GOT3 (cell line): ENCODE measurements at regions not wholly inside any gene's neighbourhood (a gene's known extent, or its start where the extent isn't known, plus 50 kb on each side); places are given as distances from the start of the nearest gene placed in this dataset.

Experiments
- DNase-seq: peaks from one replicate; lab custom pipeline; 2025; ENCODE audit warnings: mixed read lengths; lab: John Stamatoyannopoulos, UW

GRCh38 chr5:88487066-88487465 lies 218.4 kb upstream of the TMEM161B start:
- DNase-seq: no peak

DNA sequence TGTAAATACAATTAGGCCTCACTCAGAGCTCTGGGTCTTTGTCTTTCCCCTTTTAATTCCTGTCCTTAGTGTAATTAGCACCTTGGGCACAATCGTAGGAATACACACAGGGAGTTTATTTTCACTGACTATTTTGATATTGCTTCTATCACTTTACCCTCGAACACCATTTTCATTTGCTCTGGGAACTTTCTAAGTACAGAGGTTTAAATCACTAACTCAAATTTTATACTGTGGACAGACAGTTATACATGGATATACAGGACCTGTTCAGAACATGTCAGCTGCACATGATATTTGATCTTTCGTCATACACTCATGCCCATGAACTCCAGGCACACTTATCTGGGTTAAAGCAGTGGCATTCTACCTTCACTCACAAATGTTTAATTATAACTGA lies 217.8 kb upstream of the TMEM161B start:
- no peak for DNase-seq

- no peak for DNase-seq
Observed at GRCh38 chr5:88485531-88485930, 216.9 kb upstream of the TMEM161B start.

DNA sequence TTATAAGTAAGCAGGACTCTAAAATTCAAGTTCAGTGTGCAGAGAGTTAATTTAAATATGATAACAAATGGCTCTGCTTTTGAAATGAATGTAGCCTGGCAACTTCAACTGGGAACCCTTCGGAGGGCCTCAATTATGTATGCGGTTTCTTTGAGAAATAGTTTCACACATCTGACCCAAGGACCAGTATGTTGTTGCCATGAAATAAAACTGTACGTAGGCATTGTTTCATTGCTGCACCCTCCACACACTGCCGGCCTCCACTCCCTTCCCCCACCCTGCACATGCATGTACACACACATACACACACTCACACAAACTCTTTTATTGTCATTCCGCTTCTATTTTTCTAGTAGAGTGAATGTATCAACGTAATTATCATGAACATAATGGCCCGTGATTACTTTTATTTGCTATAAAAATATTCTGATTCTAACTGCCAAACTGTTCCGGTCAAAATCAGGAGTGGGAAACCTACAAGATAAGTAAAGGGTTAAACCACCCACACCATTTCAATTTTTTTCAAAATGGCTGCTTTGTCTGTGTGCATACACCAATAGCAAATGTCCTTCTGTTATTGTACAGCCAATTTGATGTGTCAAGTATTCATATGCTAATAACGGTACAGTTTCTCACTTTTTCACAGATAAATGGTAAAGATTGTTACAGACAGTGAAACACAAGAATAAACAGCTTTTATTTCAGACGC lies 215.5 kb upstream of the TMEM161B start:
- DNase-seq: no peak

DNA sequence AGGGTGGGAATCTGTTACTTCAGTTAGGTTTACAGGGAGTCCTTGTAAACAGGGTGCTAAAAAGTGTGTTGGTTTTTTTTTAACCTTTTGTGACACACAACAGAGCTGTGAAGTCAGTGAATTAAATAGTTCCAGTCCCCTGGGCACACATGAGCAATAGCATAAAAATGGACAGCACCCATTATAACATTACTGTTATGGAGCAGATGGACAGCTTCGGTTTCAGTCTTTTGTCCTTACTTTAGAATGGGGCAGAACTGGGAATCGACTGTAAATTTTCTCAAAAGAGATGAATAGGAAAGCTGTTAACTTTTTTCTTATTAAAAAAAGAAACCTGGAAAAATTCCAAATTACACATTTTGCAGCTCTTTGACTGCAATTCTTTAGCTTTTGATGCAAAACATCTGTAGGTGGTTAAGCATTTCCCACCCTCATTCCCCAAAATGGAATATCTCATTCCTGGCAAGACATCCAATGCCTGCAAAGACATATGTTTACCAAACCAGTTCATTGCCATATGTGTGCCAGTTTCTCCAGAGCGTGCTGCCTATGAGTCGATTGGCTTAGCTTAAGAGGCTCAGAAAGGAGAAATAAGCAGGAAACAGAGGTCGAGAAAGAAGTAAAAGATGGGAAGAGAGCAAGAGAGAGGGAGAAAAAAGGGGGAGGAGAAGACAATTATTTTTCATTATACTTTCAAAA lies 212.3 kb upstream of the TMEM161B start:
- DNase-seq: no peak

GRCh38 chr5:88480245-88480644 lies 211.6 kb upstream of the TMEM161B start:
- DNase-seq: no peak

DNA sequence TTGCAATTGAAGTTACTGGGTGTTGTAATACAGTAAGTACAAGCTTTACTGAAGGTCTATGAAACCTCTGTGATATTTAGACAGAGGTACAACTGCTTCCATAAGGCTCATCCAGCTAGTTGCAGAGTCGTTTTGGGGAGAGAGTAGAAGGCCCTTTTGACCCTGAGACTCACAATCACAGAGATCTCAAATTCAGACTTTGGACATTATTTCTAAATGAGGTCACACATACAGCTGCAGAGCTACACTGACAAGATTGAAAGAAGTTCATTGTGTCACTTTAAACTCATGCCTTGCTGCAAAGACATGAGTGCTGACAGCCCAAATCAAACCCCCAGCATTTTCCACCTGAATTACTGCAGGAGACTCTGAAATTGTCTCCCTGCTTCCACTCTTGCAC lies 205.9 kb upstream of the TMEM161B start:
- no peak for DNase-seq

GRCh38 chr5:88470745-88471144 lies 202.1 kb upstream of the TMEM161B start:
- DNase-seq: no peak

DNA sequence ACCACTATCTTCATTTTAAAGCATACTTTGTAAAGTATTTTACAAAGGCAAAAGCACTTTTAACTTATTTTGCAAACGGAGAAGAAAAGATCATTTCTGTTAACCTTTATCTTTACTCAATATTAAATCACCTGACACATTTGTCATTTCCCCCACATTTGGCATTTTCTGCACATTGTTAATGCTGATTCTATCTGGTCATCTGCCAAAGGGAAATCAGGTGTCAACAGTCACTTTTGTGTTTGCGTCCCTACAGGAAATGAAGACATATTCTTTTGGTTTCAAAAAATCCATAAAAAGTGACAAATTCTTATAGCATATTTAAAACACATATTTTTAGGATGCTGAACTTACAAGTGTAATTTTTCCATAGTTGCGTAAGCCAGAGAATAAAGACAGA lies 191.3 kb upstream of the TMEM161B start:
- no peak for DNase-seq

DNA sequence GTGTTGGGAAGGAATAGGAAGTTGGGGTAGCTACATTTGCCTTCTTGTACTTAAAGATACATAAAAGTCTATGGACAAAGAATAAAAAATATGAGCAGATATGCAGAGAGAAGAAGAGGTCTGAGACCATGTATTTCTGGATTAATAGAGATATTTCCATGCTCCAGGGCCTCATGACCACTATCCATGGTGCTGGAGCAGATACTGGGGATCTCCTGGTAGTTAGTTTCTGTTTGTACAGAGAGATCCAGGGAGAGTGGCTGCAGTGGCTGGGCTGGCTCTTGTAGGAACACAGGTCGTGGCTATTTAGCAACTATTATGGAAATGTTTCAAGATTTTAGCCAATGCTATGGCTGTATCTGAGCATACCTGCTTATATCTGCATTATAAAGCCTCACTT lies 184.2 kb upstream of the TMEM161B start:
- DNase-seq: no peak

DNA sequence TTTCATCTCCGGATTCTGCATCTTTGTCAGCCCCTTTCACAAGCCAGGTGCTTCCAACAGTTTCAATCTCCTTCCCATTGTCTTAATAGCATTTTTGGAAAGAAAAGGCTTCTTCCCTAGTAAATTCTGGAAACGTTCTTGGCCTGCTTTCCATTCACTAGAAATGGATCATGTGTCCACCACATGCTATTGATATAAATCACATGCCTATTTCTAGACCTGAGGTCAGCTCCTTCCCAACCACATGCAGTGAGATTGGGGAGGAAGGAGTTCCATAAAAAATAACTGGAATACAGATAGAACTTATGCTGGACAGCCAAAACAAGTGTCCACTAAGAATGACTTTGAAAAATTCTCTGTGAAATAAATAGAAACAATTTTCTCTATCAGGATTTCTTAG lies 181.6 kb upstream of the TMEM161B start:
- DNase-seq: no peak

DNA sequence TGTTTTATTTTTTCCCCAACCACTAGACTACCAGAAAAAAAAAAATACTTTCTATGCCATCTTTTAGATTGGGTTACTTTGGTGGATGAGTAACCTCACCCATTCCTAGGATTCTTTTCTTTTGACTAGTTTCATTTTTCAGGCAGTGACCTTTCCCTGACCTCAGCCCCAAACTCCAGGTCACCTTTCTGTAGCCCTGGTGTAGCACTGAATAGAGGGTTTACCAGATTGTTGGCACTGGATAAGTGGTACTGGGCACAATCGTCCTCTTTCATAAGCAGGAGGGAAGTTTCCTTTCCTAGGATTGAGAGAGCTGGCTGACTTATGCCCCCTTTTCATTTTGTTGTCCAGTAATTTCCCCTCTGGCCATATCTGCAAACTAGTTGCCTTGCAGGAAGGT lies 169.4 kb upstream of the TMEM161B start:
- no peak for DNase-seq

GRCh38 chr5:88436290-88436689 lies 167.6 kb upstream of the TMEM161B start:
- DNase-seq: no peak

DNA sequence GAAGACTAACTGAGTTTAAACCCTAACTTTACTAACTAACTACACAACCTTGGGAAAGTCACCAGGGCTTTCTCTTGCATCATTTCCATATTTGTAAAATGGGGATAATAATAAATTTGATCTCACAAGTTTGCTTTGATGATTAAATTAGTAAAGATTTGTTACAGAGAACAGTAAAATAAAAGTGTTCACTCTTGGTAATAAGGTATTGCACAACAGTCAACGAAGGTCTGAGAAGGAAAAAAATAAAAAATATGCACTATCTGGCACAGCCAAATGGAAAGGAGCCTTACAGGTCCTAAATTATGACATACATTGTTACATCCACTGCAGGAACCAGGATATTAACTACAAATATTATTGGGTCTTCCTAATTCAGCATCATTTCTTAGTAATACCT lies 160.0 kb upstream of the TMEM161B start:
- no peak for DNase-seq

GRCh38 chr5:88426441-88426840 lies 157.8 kb upstream of the TMEM161B start:
- DNase-seq: no peak

DNA sequence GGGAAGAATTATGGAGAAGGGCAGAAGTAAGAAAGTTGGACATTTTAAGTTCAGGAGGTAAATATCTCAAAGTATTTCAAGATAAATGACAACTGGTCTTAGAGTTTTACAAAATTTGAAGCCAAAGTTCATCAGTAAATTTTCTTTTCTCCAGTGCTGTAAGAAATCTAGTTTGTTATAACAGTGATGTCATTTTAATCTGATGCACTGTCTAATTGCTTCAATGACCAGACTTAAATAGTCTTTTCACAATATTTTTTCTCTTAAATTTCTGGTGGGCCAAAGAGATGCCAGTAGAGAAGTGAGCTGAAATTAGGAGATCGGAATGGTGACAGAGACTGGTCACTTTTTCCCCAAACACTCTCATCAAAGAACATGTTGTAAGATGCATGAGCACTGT lies 156.5 kb upstream of the TMEM161B start:
- no peak for DNase-seq

DNA sequence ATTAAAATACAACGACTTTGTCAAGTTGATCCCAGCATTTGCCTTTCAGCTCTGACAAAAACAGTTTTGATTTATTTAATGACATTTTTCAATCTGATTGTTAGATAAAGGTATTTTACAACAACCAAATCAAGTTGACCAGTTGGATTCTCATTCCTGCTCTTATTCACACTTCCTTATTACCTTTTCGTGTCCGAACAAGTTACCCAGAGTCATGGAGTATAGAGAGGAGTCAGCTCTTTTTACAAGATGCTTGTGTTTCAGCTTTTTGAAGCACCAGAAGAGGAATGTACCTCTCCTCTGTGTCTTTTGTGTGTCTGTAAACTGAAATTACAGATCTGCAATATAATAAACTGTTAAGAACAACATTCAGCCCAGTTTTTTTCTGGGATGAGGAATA lies 151.3 kb upstream of the TMEM161B start:
- no peak for DNase-seq

DNA sequence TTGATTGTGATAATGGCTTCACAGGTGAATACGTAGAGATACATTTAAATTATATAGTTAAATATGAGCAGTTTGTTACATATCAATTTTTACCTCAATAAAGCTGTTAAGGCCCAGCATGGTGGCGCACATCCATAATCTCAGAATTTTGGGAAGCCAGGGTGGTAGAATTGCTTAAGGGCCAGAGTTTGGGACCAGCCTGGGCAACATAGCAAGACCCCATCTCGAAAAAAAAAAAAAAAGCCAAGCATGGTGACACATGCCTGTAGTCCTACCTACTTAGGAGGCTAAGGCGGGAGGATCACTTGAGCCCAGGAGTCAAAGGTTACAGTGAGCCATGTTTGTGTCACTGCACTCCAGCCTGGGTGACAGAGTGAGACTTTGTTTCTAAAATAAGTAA lies 138.7 kb upstream of the TMEM161B start:
- no peak for DNase-seq

- no peak for DNase-seq
Observed at GRCh38 chr5:88405783-88406182, 137.1 kb upstream of the TMEM161B start.

GRCh38 chr5:88404405-88404804 lies 135.8 kb upstream of the TMEM161B start:
- no peak for DNase-seq

- no peak for DNase-seq
Observed at GRCh38 chr5:88401686-88402085, 133.0 kb upstream of the TMEM161B start.

DNA sequence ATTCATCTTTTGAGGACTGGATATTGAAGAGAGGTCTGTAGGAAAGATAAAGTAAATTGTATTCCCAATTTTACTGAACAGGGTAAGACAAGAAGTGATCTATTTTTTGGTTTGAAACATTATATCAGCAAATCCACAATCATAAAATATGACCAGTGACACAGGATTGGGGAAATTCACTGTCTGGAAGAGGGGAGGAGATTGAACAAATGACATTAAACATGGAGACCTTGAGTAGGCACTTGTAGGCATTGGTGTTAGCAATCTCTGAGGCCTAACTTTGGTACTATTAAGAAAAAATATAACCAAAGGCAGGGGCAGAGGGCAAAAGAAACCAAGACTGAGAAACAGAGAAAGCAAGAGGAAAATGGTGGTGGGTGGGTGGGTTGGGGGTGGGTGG lies 132.6 kb upstream of the TMEM161B start:
- no peak for DNase-seq

DNA sequence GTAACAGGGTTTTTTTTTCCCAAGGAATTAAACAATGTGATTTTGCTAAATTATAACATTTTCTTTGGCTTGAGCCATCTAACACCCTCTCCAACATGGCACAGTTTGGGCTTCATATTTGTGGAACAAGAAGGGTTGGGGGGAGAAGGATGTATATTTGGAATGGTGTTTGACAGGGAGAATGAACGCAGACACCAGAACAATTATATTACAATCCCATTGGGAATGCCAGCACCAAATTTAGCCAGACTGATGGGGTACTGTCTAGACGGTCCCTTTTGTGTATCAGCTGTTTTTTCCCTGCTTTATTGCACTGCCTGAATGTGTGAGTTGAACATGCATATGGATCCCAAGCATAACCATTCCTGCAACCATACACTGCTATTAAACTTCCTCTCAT lies 130.9 kb upstream of the TMEM161B start:
- no peak for DNase-seq

- DNase-seq: no peak
Observed at GRCh38 chr5:88398316-88398715, 129.7 kb upstream of the TMEM161B start.
